ENCODE measurements at regions not wholly inside any gene's neighbourhood (a gene's known extent, or its start where the extent isn't known, plus 50 kb on each side); places are given as distances from the start of the nearest gene placed in this dataset.
A peak's percentile ranks its signal among the peaks of the same experiment; 100 is the strongest.

- no peak overlapping the region for H3K4me3 ChIP-seq (replicated peaks; ENCODE audit: low read depth, low read length)
- TF ChIP-seq CTCF (IDR thresholded peaks at IDR 0.05; ENCODE audit: low read depth, low read length, missing control alignments), result no peak
- DNase-seq (ENCODE audit: extremely low read depth, low read depth), result no peak
These were observed 372.7 kb upstream of the PSMD7 start for GRCh38 chr16:73923951-73924350.

DNA sequence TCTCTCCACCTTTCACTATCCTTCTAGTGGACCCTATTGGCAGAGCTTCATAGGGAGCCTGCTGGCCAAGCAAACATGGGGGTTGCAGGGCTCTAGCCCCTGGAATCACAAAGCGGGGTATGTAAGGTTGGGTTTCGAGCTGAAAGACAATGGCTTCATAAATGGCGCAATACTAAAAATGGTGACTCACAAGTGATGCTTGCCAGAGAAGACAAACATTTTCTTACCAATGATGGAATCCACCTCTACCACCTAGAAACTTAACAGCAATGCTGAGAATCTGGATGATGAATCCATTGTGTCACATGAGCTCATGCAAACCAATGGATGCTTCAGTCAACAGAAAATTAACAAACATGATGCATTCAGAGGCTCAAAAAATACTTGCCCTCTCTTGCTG is 375.3 kb upstream of the PSMD7 start:
- no peak overlapping the region for H3K4me3 ChIP-seq (replicated peaks; ENCODE audit: low read depth, low read length)
- no peak for TF ChIP-seq CTCF (IDR thresholded peaks at IDR 0.05; ENCODE audit: low read depth, low read length, missing control alignments)
- DNase-seq (ENCODE audit: extremely low read depth, low read depth), result no peak

GRCh38 chr16:73916829-73917594 is 379.6 kb upstream of the PSMD7 start:
- no peak for TF ChIP-seq CTCF (IDR thresholded peaks at IDR 0.05; ENCODE audit: low read depth, low read length, missing control alignments)
- no peak for DNase-seq (ENCODE audit: extremely low read depth, low read depth)
- no peak overlapping the region for H3K4me3 ChIP-seq (replicated peaks; ENCODE audit: low read depth, low read length)

- TF ChIP-seq CTCF (IDR thresholded peaks at IDR 0.05; ENCODE audit: low read depth, low read length, missing control alignments), result no peak
- no peak for DNase-seq (ENCODE audit: extremely low read depth, low read depth)
These were observed 380.7 kb upstream of the PSMD7 start for GRCh38 chr16:73915935-73916334.

GRCh38 chr16:73915140-73915539 is 381.5 kb upstream of the PSMD7 start:
- H3K4me3 ChIP-seq (replicated peaks; ENCODE audit: low read depth, low read length), result no peak overlapping the region
- DNase-seq (ENCODE audit: extremely low read depth, low read depth), result peak; percentile 3
- TF ChIP-seq CTCF (IDR thresholded peaks at IDR 0.05; ENCODE audit: low read depth, low read length, missing control alignments), result no peak

More at GRCh38 chr16:73915935-73916334, 380.7 kb upstream of the PSMD7 start:
- H3K4me3 ChIP-seq (replicated peaks; ENCODE audit: low read depth, low read length), result no peak overlapping the region

- TF ChIP-seq CTCF (IDR thresholded peaks at IDR 0.05; ENCODE audit: low read depth, low read length, missing control alignments), result no peak
These were observed 383.8 kb upstream of the PSMD7 start for GRCh38 chr16:73912850-73913249.

GRCh38 chr16:73912281-73912680 is 384.3 kb upstream of the PSMD7 start:
- H3K4me3 ChIP-seq (replicated peaks; ENCODE audit: low read depth, low read length), result no peak overlapping the region
- no peak for TF ChIP-seq CTCF (IDR thresholded peaks at IDR 0.05; ENCODE audit: low read depth, low read length, missing control alignments)
- no peak for DNase-seq (ENCODE audit: extremely low read depth, low read depth)

More at GRCh38 chr16:73912850-73913249, 383.8 kb upstream of the PSMD7 start:
- H3K4me3 ChIP-seq (replicated peaks; ENCODE audit: low read depth, low read length), result no peak overlapping the region
- no peak for DNase-seq (ENCODE audit: extremely low read depth, low read depth)

Measured in HFF-Myc (cell line).